Right atrium auricular region (tissue), 2 donors: ENCODE measurements at regions not wholly inside any gene's neighbourhood (a gene's known extent, or its start where the extent isn't known, plus 50 kb on each side); places are given as distances from the start of the nearest gene placed in this dataset.

Source experiments
- DNase-seq: peaks from one replicate; pipeline ENCODE4 v3.0.0-alpha.2; 2019; ENCODE audit warnings: low spot score
- H3K27ac ChIP-seq, 2 donors: fragments of 200-600 bp; sonication (generic); 1 replicate in 1 of 2; 2 replicates in 1 of 2; pipeline ENCODE4 v1.5.1; 2016 to 2019
- H3K27me3 ChIP-seq, 2 donors: fragments of 200-600 bp; sonication (generic); one replicate each; pipeline versions ENCODE4 v1.5.1 to v1.6.0; 2017 to 2019
- H3K36me3 ChIP-seq: fragments of 200-600 bp; sonication (generic); one replicate; pipeline ENCODE4 v1.5.1; 2016
- H3K4me1 ChIP-seq, 2 donors: fragments of 200-600 bp; sonication (generic); one replicate each; pipeline versions ENCODE4 v1.5.1 to v1.6.0; 2017 to 2019
- H3K4me3 ChIP-seq, 2 donors: fragments of 200-600 bp; sonication (generic); 1 replicate in 1 of 2; 2 replicates in 1 of 2; pipeline ENCODE4 v1.5.1; 2017 to 2019; ENCODE audit warnings: mild to moderate bottlenecking in 1 of 2, moderate library complexity in 1 of 2
- H3K9me3 ChIP-seq, 2 donors: fragments of 200-600 bp; sonication (generic); one replicate each; pipeline ENCODE4 v1.5.1; 2019
- TF ChIP-seq, protein P1 (sequence below), 2 donors: fragments of 200-600 bp; sonication (generic); IDR thresholded peaks; one replicate each; pipeline ENCODE4 v1.5.1; 2019; ENCODE audit warnings: antibody characterized with exemption in 2 of 2

DNA sequence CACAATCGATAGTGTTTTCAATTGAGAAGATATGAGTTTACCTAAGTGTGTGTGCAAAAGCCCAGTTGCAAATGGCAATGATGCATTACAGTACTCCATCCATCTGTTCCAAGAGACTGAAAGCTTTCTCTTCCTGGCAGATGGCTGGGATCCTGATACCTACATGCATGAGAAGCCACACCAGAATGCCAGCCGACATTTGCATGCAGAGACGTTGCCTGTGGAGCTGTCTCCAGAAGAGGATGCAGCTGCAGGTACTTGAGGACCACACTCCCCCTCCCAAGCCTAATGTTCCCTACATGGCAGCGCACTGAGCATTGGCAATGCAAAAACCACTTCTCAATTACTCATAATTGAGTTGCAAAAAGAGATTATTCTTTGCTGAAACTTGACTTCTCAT lies 332.1 kb downstream of the WDR11 start:
- no peak for DNase-seq
- no peaks in the 10 kb centered on the region for H3K4me1 ChIP-seq
- H3K27ac ChIP-seq = no peak overlapping the region
- H3K4me3 ChIP-seq = no peak overlapping the region
- TF ChIP-seq, protein P1, sequence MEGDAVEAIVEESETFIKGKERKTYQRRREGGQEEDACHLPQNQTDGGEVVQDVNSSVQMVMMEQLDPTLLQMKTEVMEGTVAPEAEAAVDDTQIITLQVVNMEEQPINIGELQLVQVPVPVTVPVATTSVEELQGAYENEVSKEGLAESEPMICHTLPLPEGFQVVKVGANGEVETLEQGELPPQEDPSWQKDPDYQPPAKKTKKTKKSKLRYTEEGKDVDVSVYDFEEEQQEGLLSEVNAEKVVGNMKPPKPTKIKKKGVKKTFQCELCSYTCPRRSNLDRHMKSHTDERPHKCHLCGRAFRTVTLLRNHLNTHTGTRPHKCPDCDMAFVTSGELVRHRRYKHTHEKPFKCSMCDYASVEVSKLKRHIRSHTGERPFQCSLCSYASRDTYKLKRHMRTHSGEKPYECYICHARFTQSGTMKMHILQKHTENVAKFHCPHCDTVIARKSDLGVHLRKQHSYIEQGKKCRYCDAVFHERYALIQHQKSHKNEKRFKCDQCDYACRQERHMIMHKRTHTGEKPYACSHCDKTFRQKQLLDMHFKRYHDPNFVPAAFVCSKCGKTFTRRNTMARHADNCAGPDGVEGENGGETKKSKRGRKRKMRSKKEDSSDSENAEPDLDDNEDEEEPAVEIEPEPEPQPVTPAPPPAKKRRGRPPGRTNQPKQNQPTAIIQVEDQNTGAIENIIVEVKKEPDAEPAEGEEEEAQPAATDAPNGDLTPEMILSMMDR (IDR thresholded peaks at IDR 0.05) = no peak
- no peaks in the 10 kb centered on the region for H3K36me3 ChIP-seq
- H3K27me3 ChIP-seq = no peaks in the 10 kb centered on the region
- H3K9me3 ChIP-seq = no peaks in the 10 kb centered on the region

DNA sequence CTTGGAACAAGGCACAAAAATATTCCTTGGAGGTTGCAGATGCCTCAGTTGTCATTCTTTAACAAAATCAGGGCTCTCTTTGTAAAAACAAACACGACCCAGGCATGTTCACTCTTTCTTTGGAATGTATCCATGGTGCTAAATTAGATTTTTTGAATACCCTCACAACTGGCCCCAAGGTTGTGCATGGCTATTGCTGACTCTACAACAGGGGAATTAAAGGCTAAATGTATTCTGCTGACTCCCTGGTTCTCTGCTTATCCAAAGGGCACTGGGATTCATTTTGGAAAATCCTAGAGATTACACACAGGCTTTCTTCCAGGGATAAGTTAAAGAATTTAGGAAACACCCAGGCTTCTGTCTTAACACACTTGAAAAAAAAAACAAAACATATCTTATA lies 332.5 kb downstream of the WDR11 start:
- H3K27me3 ChIP-seq = no peaks in the 10 kb centered on the region
- no peak overlapping the region for H3K4me3 ChIP-seq
- H3K27ac ChIP-seq = no peak overlapping the region
- no peaks in the 10 kb centered on the region for H3K4me1 ChIP-seq
- no peaks in the 10 kb centered on the region for H3K36me3 ChIP-seq
- TF ChIP-seq, protein P1 (IDR thresholded peaks at IDR 0.05) = no peak
- H3K9me3 ChIP-seq = no peaks in the 10 kb centered on the region
- no peak for DNase-seq

DNA sequence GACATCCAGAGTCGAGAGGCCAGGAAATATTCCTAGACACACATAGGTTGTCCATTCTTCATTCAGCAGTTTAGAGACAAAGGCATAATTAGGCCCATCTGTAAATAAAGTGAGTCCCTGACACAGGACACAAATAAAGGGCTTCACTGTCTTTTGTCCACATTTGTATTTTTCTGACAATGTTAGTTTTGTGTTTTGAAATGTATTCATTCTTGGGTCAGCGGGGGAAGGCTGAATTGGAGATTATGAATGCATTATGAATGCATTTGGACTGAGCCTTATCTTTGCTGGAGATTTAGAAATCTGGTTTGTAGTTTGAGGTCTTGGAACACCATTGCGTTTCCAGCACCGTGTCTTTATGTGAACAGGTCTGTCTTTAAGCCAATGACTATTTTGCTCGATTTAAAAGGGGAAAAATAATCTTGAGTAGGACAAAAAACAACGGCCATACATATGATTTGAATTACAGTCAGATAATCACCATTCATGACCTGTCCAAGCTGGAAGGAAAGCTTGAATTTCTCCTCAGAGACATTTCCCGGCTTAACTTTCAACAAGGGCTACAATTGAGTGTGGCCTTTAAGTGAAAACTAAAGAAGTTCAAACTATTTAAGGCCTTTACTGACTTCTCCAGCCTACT lies 334.8 kb downstream of the WDR11 start:
- Histone ChIP-seq H3K36me3 (no peaks in the 10 kb centered on the region), H3K4me3 (no peak overlapping the region), H3K9me3 (no peaks in the 10 kb centered on the region), H3K27me3 (no peaks in the 10 kb centered on the region), H3K4me1 (no peaks in the 10 kb centered on the region), H3K27ac (no peak overlapping the region)
- TF ChIP-seq, protein P1 (IDR thresholded peaks at IDR 0.05) = no peak
- no peak for DNase-seq

DNA sequence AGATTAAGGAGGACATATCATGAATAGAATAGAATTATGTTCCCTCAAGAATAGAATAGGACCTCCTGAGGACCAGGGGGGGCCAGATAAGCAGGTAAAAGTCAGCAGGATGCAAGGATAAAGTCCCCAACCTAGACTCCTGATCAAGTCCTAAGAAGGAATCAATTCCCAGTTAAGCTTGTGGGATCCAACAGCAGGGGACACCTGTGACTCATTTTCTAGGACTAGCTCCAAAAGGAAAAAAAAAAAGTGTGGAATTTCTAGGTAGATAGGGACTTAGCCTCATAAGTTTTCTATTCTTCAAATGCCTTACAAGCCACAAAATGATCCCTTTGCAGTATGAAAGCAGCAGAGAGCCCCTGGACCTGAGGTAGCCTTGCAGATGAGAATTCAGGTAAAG lies 336.2 kb downstream of the WDR11 start:
- DNase-seq = no peak
- Histone ChIP-seq H3K27ac (no peak overlapping the region), H3K4me1 (no peaks in the 10 kb centered on the region), H3K4me3 (no peak overlapping the region), H3K9me3 (no peaks in the 10 kb centered on the region), H3K36me3 (no peaks in the 10 kb centered on the region), H3K27me3 (no peaks in the 10 kb centered on the region)
- TF ChIP-seq, protein P1 (IDR thresholded peaks at IDR 0.05) = no peak

DNA sequence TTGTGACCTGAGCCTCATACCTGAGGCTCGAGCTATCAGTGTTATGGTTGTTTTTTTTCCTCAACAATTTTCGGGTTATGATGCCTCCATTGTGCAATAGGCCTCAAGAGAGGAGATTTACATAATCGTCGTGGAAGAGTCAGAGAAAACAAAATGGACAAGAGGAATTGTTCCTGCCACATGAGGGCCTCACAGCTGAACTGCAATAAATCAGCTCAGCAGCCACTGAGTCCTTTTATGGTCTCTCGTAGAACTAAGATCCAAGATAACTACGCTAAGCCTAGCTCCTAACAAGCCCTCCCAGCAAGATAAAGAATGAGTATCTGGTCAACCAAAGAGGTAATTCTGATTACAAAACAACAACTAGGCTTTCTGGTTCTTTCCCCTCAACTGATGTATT lies 336.8 kb downstream of the WDR11 start:
- no peaks in the 10 kb centered on the region for H3K36me3 ChIP-seq
- no peak overlapping the region for H3K4me3 ChIP-seq
- no peak for DNase-seq
- H3K27ac ChIP-seq = no peak overlapping the region
- no peaks in the 10 kb centered on the region for H3K27me3 ChIP-seq
- no peaks in the 10 kb centered on the region for H3K4me1 ChIP-seq
- no peaks in the 10 kb centered on the region for H3K9me3 ChIP-seq
- TF ChIP-seq, protein P1 (IDR thresholded peaks at IDR 0.05) = peak in 1 of 2 donors; percentile 44

DNA sequence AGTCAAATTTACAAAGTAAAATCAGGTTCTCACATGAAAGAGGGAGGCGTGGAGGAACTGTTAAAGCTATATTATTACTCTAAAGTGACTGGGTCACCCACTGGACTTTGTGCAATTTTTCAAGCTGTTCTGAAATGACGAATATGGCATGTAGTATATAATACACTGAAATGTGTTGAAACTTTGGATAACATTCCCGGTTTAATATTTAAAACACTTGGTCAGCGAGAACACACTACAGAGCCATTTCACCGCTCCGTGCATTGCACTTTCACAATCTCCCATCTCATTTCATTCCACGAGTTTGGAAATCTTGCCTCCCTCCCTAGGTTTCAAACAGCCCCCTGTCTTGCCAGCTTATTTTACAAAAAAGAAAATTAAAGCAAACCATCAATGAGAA lies 337.9 kb downstream of the WDR11 start:
- Histone ChIP-seq H3K4me1 (no peaks in the 10 kb centered on the region), H3K36me3 (no peaks in the 10 kb centered on the region), H3K27ac (no peak overlapping the region), H3K9me3 (no peaks in the 10 kb centered on the region), H3K4me3 (no peak overlapping the region), H3K27me3 (no peaks in the 10 kb centered on the region)
- no peak for DNase-seq
- TF ChIP-seq, protein P1 (IDR thresholded peaks at IDR 0.05) = no peak
